ENCODE measurements at regions not wholly inside any gene's neighbourhood (a gene's known extent, or its start where the extent isn't known, plus 50 kb on each side); places are given as distances from the start of the nearest gene placed in this dataset.

DNA sequence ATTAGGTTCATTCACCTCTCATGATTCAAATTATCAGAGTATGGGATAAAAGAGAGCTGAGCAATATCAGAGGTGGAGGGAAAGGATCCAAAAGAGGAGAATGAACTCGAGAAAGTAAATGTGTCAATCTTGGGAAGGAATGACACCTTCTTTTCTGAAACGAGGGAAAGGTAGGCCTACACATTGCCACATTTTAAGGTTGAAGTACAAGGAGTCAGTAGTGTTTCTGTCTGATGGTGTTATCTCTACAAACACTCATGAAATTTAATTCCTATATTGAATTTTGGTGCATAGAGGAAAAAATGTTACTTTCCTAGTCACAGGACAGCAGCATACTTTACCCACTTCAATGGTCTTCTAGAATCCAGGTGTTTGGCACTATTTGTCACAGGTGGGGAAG is 90.2 kb downstream of the DNAJB9 start:
- TF ChIP-seq, protein P1, sequence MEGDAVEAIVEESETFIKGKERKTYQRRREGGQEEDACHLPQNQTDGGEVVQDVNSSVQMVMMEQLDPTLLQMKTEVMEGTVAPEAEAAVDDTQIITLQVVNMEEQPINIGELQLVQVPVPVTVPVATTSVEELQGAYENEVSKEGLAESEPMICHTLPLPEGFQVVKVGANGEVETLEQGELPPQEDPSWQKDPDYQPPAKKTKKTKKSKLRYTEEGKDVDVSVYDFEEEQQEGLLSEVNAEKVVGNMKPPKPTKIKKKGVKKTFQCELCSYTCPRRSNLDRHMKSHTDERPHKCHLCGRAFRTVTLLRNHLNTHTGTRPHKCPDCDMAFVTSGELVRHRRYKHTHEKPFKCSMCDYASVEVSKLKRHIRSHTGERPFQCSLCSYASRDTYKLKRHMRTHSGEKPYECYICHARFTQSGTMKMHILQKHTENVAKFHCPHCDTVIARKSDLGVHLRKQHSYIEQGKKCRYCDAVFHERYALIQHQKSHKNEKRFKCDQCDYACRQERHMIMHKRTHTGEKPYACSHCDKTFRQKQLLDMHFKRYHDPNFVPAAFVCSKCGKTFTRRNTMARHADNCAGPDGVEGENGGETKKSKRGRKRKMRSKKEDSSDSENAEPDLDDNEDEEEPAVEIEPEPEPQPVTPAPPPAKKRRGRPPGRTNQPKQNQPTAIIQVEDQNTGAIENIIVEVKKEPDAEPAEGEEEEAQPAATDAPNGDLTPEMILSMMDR (IDR thresholded peaks at IDR 0.05) = no peak
- no peaks in the 10 kb centered on the region for H3K27me3 ChIP-seq (ENCODE audit: insufficient read depth in 3 of 3, low read length in 2 of 3)
- 33 to 49% (median 42%) methylated on average over 2 of the region's 2 CpGs for WGBS, 3 donors
- intact Hi-C loops (cut with DNase I) = no loop called here
- no peaks in the 10 kb centered on the region for H3K9me3 ChIP-seq
- H3K4me1 ChIP-seq = no peaks in the 10 kb centered on the region
- no peak for ATAC-seq
- H3K4me3 ChIP-seq = no peak overlapping the region
- DNase-seq = no peak
- no peaks in the 10 kb centered on the region for H3K36me3 ChIP-seq (ENCODE audit: insufficient read depth in 1 of 2, low read depth in 1 of 2)
- H3K27ac ChIP-seq = no peak overlapping the region

DNA sequence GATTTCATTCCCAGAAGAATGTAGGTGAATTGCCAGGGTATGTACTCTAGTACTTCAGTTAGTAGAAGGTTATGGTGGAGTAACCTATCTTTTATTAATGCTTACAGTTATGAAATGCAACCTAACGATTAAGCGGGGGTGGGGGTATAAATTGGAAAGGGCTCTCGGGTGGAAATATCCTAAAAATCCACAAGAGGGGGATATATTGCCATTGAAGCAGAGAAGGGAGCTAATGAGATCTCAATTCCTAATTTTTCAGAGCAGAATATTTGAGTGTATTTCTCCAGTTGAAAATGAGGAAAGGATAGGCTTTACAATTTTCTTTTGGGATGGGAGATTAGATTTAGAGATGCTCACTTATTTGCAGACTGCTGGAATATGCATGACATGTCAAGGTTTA is 90.8 kb downstream of the DNAJB9 start:
- ATAC-seq (no peak), DNase-seq (no peak)
- H3K9me3 ChIP-seq = no peaks in the 10 kb centered on the region
- H3K27ac ChIP-seq = no peak overlapping the region
- no peaks in the 10 kb centered on the region for H3K36me3 ChIP-seq (ENCODE audit: insufficient read depth in 1 of 2, low read depth in 1 of 2)
- no peaks in the 10 kb centered on the region for H3K27me3 ChIP-seq (ENCODE audit: insufficient read depth in 3 of 3, low read length in 2 of 3)
- no peaks in the 10 kb centered on the region for H3K4me1 ChIP-seq
- H3K4me3 ChIP-seq = no peak overlapping the region
- intact Hi-C loops (cut with DNase I) = no loop called here
- TF ChIP-seq, protein P1 (IDR thresholded peaks at IDR 0.05) = no peak
- WGBS, 3 donors = 19 to 39% (median 21%) methylated on average over 3 of the region's 3 CpGs

DNA sequence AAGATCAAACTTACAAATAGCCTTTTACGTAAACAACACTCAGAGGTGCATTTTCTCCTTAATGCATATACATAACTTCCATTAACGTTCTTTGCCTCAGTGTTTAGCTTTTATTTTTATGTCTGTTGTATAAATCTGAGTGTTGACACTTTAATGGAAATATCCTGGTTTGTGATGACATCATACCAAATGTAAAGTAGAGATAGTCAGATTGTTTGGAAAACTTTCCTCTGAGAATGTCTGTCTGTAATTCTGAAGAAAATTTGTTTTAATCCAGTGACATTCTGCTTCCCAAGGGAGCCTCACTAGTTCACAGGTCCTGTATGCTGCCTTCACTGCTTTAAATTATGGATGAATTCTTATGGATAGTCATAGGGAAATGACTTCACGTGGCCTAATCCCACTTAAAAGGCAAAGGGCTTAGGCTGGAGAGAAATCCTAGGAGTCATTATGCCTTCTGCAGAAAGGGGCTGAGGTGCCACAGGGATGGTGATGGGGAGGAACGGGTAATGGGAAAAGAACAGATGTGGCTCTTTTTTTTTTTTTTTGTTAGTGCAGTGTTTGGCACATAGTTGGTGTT is 93.2 kb downstream of the DNAJB9 start:
- no peaks in the 10 kb centered on the region for H3K27me3 ChIP-seq (ENCODE audit: insufficient read depth in 3 of 3, low read length in 2 of 3)
- intact Hi-C loops (cut with DNase I) = no loop called here
- ATAC-seq = no peak
- TF ChIP-seq, protein P1 (IDR thresholded peaks at IDR 0.05) = no peak
- 41 to 64% (median 60%) methylated on average over 4 of the region's 4 CpGs for WGBS, 3 donors
- H3K36me3 ChIP-seq (ENCODE audit: insufficient read depth in 1 of 2, low read depth in 1 of 2) = no peaks in the 10 kb centered on the region
- no peak overlapping the region for H3K27ac ChIP-seq
- H3K4me1 ChIP-seq = no peaks in the 10 kb centered on the region
- H3K4me3 ChIP-seq = no peak overlapping the region
- H3K9me3 ChIP-seq = no peaks in the 10 kb centered on the region
- DNase-seq = no peak

DNA sequence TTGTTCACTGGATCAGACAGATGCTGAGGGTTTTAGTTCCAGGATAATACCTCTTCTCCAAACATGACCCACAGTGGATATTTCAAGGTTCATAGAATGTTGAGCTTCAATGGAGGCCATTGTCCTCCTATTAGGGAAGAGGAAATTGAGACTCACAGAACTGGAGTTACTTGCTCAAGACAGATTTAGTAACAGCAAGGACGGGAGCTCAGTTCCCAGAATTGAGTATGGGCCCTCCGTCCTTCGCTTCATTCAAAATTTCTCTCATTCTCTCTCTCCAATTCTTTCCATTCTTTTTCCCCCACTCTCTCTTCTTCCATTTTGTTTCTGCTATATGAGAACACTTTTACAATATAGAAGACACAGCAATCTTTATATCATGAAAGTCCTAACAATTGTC is 94.0 kb downstream of the DNAJB9 start:
- intact Hi-C loops (cut with DNase I) = no loop called here
- no peak for ATAC-seq
- WGBS, 3 donors = 85 to 89% (median 86%) methylated on average over 3 of the region's 3 CpGs

More for the DNA sequence above, 94.0 kb downstream of the DNAJB9 start:
- Histone ChIP-seq H3K27ac (no peak overlapping the region), H3K36me3 (ENCODE audit: insufficient read depth in 1 of 2, low read depth in 1 of 2) (no peaks in the 10 kb centered on the region), H3K4me1 (no peaks in the 10 kb centered on the region), H3K27me3 (ENCODE audit: insufficient read depth in 3 of 3, low read length in 2 of 3) (no peaks in the 10 kb centered on the region), H3K4me3 (no peak overlapping the region), H3K9me3 (no peaks in the 10 kb centered on the region)
- no peak for DNase-seq
- TF ChIP-seq, protein P1 (IDR thresholded peaks at IDR 0.05) = no peak
